ENCODE measurements at regions not wholly inside any gene's neighbourhood (a gene's known extent, or its start where the extent isn't known, plus 50 kb on each side); places are given as distances from the start of the nearest gene placed in this dataset.

DNA sequence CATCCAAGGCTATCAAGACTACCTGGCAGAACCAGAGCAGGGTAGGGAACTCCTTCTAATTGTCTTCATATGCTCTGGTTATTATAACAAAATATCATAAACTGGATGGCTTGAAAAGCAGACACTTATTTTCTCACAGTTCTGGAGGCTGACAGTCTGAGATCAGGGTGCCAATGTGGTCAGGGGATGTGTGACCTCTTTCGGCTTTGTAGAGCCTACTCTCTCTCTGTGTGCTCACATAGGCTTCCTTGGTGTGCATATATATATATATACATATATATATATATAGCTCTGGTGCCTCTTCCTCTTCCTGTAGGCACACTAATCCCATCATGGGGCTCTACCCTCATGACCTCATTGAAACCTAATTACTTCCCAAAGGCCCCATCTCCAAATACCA lies 101.6 kb downstream of the ARL6IP6 start:
- TF ChIP-seq, protein P1, sequence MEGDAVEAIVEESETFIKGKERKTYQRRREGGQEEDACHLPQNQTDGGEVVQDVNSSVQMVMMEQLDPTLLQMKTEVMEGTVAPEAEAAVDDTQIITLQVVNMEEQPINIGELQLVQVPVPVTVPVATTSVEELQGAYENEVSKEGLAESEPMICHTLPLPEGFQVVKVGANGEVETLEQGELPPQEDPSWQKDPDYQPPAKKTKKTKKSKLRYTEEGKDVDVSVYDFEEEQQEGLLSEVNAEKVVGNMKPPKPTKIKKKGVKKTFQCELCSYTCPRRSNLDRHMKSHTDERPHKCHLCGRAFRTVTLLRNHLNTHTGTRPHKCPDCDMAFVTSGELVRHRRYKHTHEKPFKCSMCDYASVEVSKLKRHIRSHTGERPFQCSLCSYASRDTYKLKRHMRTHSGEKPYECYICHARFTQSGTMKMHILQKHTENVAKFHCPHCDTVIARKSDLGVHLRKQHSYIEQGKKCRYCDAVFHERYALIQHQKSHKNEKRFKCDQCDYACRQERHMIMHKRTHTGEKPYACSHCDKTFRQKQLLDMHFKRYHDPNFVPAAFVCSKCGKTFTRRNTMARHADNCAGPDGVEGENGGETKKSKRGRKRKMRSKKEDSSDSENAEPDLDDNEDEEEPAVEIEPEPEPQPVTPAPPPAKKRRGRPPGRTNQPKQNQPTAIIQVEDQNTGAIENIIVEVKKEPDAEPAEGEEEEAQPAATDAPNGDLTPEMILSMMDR (IDR thresholded peaks at IDR 0.05; ENCODE audit: insufficient read depth, low read length): no peak
- TF ChIP-seq REST (IDR thresholded peaks at IDR 0.05; ENCODE audit: insufficient replicate concordance, low read depth) (no peak), GABPA (IDR thresholded peaks at IDR 0.05; ENCODE audit: low read depth) (no peak), POLR2AphosphoS5 (IDR thresholded peaks at IDR 0.05; ENCODE audit: low read depth) (no peak)

All from HL-60 (cell line).